Testis (tissue), 2 donors: ENCODE measurements at regions not wholly inside any gene's neighbourhood (a gene's known extent, or its start where the extent isn't known, plus 50 kb on each side); places are given as distances from the start of the nearest gene placed in this dataset.
A peak's percentile ranks its signal among the peaks of the same experiment; 100 is the strongest.

Experiments
- DNase-seq: peaks from one replicate; pipeline ENCODE4 v3.0.0-alpha.2; 2019
- H3K27ac ChIP-seq, 2 donors: fragments of 200-600 bp; sonication (generic); one replicate each; pipeline ENCODE4 v1.5.1; 2019
- H3K27me3 ChIP-seq: fragments of 200-600 bp; sonication (generic); one replicate; pipeline ENCODE4 v1.5.1; 2019
- H3K36me3 ChIP-seq: fragments of 200-600 bp; sonication (generic); one replicate; pipeline ENCODE4 v1.5.1; 2017; ENCODE audit warnings: low read depth; ENCODE audit errors: missing control alignments
- H3K4me1 ChIP-seq: fragments of 200-600 bp; sonication (generic); one replicate; pipeline ENCODE4 v1.5.1; 2019
- H3K4me3 ChIP-seq, 2 donors: fragments of 200-600 bp; sonication (generic); one replicate each; pipeline ENCODE4 v1.5.1; 2017 to 2019
- H3K9me3 ChIP-seq: fragments of 200-600 bp; sonication (generic); one replicate; pipeline ENCODE4 v1.5.1; 2017
- CTCF ChIP-seq, 3 experiments: fragments of 450-650 bp in 2 of 3; fragments of 200-600 bp in 1 of 3; sonication (generic) in 1 of 3; IDR thresholded peaks; one replicate each; pipeline ENCODE4 v1.5.1; 2016 to 2019; ENCODE audit warnings: antibody characterized with exemption in 3 of 3, mild to moderate bottlenecking in 2 of 3, moderate library complexity in 1 of 3
- POLR2A ChIP-seq: fragments of 450-650 bp; IDR thresholded peaks from one replicate; pipeline ENCODE4 v1.6.1; 2017; ENCODE audit warnings: antibody characterized with exemption, mild to moderate bottlenecking, moderate library complexity
- WGBS, 2 donors: methylation state at CpG; one replicate each; pipeline ENCODE4 v1.1.5; 2018; 5-methylcytosine and 5-hydroxymethylcytosine counted together
- intact Hi-C: fragments of 100-400 bp; cut with DNase I; formaldehyde crosslinking; loops from one replicate; pipeline ENCODE4 v1.15.1; 2023; ENCODE audit warnings: low total_unique reads

GRCh38 chr7:128167042-128167701 lies 73.9 kb upstream of the LEP start:
- DNase-seq = peak; percentile 71
- Histone ChIP-seq H3K9me3 (no peaks in the 10 kb centered on the region), H3K27ac (no peak overlapping the region), H3K27me3 (no peaks in the 10 kb centered on the region), H3K4me3 (peak overlapping the region; percentile 17 to 56), H3K4me1 (peaks cover 16% of the 10 kb centered on the region), H3K36me3 (no peaks in the 10 kb centered on the region)
- WGBS, 2 donors = 0 to 1% methylated on average over 40 to 53 of the region's 59 CpGs
- intact Hi-C loops = no loop called here
- TF ChIP-seq POLR2A (no peak), CTCF (IDR thresholded peaks at IDR 0.05) (no peak)

GRCh38 chr7:128167791-128168666 lies 73.0 kb upstream of the LEP start:
- Histone ChIP-seq H3K4me3 (peak overlapping the region; percentile 17 to 56), H3K36me3 (no peaks in the 10 kb centered on the region), H3K27ac (no peak overlapping the region), H3K9me3 (no peaks in the 10 kb centered on the region), H3K4me1 (peaks cover 16% of the 10 kb centered on the region), H3K27me3 (no peaks in the 10 kb centered on the region)
- TF ChIP-seq CTCF (IDR thresholded peaks at IDR 0.05) (no peak), POLR2A (no peak)
- 2 to 12% methylated on average over 8 to 47 of the region's 59 CpGs for WGBS, 2 donors
- intact Hi-C loops = no loop called here
- DNase-seq = no peak

- TF ChIP-seq CTCF (IDR thresholded peaks at IDR 0.05) (no peak), POLR2A (no peak)
- H3K27ac ChIP-seq = no peak overlapping the region
- WGBS, 2 donors = 4% methylated on average over 14 to 16 of the region's 16 CpGs
- intact Hi-C loops = no loop called here
- H3K36me3 ChIP-seq = no peaks in the 10 kb centered on the region
- H3K4me3 ChIP-seq = peak overlapping the region in 1 of 2 donors; percentile 56
- H3K27me3 ChIP-seq = no peaks in the 10 kb centered on the region
- no peaks in the 10 kb centered on the region for H3K9me3 ChIP-seq
- DNase-seq = peak; percentile 54
- peaks cover 16% of the 10 kb centered on the region for H3K4me1 ChIP-seq
Measured at GRCh38 chr7:128168667-128169210, 72.3 kb upstream of the LEP start.

GRCh38 chr7:128170461-128170860 lies 70.6 kb upstream of the LEP start:
- peaks cover 16% of the 10 kb centered on the region for H3K4me1 ChIP-seq
- H3K27ac ChIP-seq = no peak overlapping the region
- WGBS, 2 donors = 70 to 80% methylated on average over 1 of the region's 1 CpG
- no peaks in the 10 kb centered on the region for H3K27me3 ChIP-seq
- TF ChIP-seq POLR2A = no peak
- no peak for TF ChIP-seq CTCF (IDR thresholded peaks at IDR 0.05)
- no peaks in the 10 kb centered on the region for H3K9me3 ChIP-seq
- no peak for DNase-seq
- no peaks in the 10 kb centered on the region for H3K36me3 ChIP-seq
- no peak overlapping the region for H3K4me3 ChIP-seq
- intact Hi-C loops = no loop called here
